GM20000 (cell line): ENCODE measurements at regions not wholly inside any gene's neighbourhood (a gene's known extent, or its start where the extent isn't known, plus 50 kb on each side); places are given as distances from the start of the nearest gene placed in this dataset.

ENCODE experiments used
- DNase-seq: peaks from one replicate; pipeline ENCODE4 v3.0.0; 2012; ENCODE audit warnings: low spot score
- CTCF ChIP-seq: IDR thresholded peaks from 2 replicates; pipeline ENCODE4 v1.5.1; 2012; ENCODE audit warnings: mild to moderate bottlenecking, control low read depth; ENCODE audit errors: extremely low read depth, missing control alignments

GRCh38 chr5:38189081-38189504 lies 69.3 kb upstream of the EGFLAM start:
- TF ChIP-seq CTCF, result no peak

DNA sequence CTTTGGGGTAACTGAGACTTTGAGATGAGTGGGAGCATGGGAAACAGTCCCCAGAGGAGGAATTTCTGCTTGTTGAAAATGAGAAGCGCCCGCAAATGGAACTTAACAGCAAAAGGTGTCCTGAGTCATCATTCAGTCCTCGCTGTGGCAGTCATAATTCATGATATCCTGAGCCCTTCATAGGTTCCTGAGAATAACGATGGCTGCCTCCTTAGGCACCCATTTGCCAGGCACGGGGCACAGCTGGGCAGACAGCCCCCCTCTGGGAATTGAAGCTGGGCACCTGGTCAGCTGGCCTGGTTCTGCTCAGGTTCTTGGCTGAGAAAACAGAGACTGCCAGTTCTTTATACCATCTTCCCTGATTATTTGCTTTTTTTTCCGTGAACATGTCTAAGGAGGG lies 69.8 kb upstream of the EGFLAM start:
- TF ChIP-seq CTCF, result no peak
- no peak for DNase-seq

More at GRCh38 chr5:38189081-38189504, 69.3 kb upstream of the EGFLAM start:
- no peak for DNase-seq

DNA sequence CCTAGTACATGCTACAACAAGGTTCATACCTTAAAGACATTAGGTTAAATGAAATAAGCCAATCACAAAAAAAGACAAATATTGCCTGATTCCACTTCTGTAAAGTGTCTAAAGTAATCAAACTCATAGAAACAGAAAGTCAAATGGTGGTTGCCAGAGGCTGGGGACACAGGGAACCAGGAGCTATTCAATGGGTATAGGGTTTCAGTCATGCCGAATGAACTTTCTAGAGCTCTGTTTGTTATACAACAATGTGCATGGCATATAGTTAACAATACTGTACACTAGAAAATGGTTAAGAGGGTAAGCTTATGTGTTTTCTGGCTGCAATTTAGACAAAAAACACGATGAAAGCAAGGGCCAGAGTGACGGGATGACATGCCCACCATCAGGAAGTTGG lies 70.8 kb upstream of the EGFLAM start:
- DNase-seq, result no peak
- TF ChIP-seq CTCF, result no peak

GRCh38 chr5:38184627-38185026 lies 73.7 kb upstream of the EGFLAM start:
- no peak for DNase-seq
- no peak for TF ChIP-seq CTCF

DNA sequence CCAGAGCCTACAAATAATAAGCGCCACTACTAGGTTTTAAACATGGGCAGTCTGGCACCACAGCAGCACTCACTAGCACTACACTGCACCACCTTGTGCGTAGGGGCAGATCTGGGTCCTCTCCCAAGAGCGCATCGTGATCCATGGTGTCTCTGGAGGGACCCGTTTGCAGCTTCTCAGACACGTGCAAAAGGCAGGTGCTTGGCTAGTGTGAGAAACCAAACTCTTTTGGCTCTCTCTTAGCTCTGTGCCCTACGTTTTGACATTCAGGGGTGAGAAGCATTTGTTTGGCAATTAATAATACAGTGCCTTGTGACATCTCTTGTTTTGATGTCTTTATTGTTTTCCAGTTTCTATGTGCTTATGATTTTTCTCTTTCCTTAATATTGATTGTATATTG lies 75.4 kb upstream of the EGFLAM start:
- no peak for TF ChIP-seq CTCF
- no peak for DNase-seq

- DNase-seq, result no peak
- TF ChIP-seq CTCF, result no peak
Measured at GRCh38 chr5:38168029-38168428, 90.3 kb upstream of the EGFLAM start.

GRCh38 chr5:38167562-38167996 lies 90.8 kb upstream of the EGFLAM start:
- no peak for DNase-seq
- no peak for TF ChIP-seq CTCF
